Sigmoid colon (tissue), 4 donors: ENCODE measurements at regions not wholly inside any gene's neighbourhood (a gene's known extent, or its start where the extent isn't known, plus 50 kb on each side); places are given as distances from the start of the nearest gene placed in this dataset.

Experiments used
- CTCF ChIP-seq, 4 experiments: fragments of 450-650 bp in 3 of 4; fragments of 200-600 bp in 1 of 4; IDR thresholded peaks; one replicate each; pipeline ENCODE4 v1.5.1; 2016 to 2019; ENCODE audit warnings: antibody characterized with exemption in 4 of 4, mild to moderate bottlenecking in 3 of 4, moderate library complexity in 2 of 4
- POLR2A ChIP-seq, 2 donors: fragments of 450-650 bp; IDR thresholded peaks; one replicate each; pipeline ENCODE4 v1.6.1; 2016; ENCODE audit warnings: antibody characterized with exemption in 2 of 2, mild to moderate bottlenecking in 2 of 2, moderate library complexity in 2 of 2
- POLR2AphosphoS5 ChIP-seq, 4 donors: sonication (generic); formaldehyde crosslinking; IDR thresholded peaks; one replicate each; pipeline ENCODE4 v1.6.1; 2017; ENCODE audit warnings: antibody characterized with exemption in 4 of 4

GRCh38 chr2:173706936-173707335, 258.2 kb downstream of the SP3 start:
- TF ChIP-seq CTCF (IDR thresholded peaks at IDR 0.05) (no peak), POLR2AphosphoS5 (IDR thresholded peaks at IDR 0.05) (no peak), POLR2A (IDR thresholded peaks at IDR 0.05) (no peak)
